Tibial nerve (tissue), 4 donors: ENCODE measurements at regions not wholly inside any gene's neighbourhood (a gene's known extent, or its start where the extent isn't known, plus 50 kb on each side); places are given as distances from the start of the nearest gene placed in this dataset.
"Not testable (repeated sequence)": the region's sequence is repeated elsewhere in the genome, so short reads cannot be mapped to it uniquely, and the experiment has no call there.

ENCODE experiments used
- DNase-seq, 2 donors: peaks; one replicate each; pipeline ENCODE4 v3.0.0-alpha.2; 2019; ENCODE audit warnings: low spot score in 2 of 2
- H3K27ac ChIP-seq, 4 donors: fragments of 200-600 bp; sonication (generic) in 3 of 4; one replicate each; pipeline ENCODE4 v1.5.1; 2017 to 2019; ENCODE audit warnings: mild to moderate bottlenecking in 1 of 4
- H3K27me3 ChIP-seq, 2 donors: fragments of 200-600 bp; sonication (generic) in 1 of 2; one replicate each; pipeline versions ENCODE4 v1.5.1 to v1.6.0; 2017 to 2019
- H3K36me3 ChIP-seq, 3 donors: fragments of 200-600 bp; sonication (generic); one replicate each; pipeline ENCODE4 v1.5.1; 2018 to 2019
- H3K4me1 ChIP-seq, 4 donors: fragments of 200-600 bp; sonication (generic) in 3 of 4; one replicate each; pipeline ENCODE4 v1.5.1; 2017 to 2019
- H3K4me3 ChIP-seq, 4 donors: fragments of 200-600 bp; sonication (generic) in 3 of 4; one replicate each; pipeline ENCODE4 v1.5.1; 2017 to 2019; ENCODE audit warnings: mild to moderate bottlenecking in 1 of 4, moderate library complexity in 1 of 4
- H3K9me3 ChIP-seq, 4 donors: fragments of 200-600 bp; sonication (generic) in 3 of 4; one replicate each; pipeline ENCODE4 v1.5.1; 2017 to 2019
- CTCF ChIP-seq, 5 experiments: fragments of 200-600 bp in 3 of 5; fragments of 450-650 bp in 2 of 5; sonication (generic) in 3 of 5; IDR thresholded peaks; one replicate each; pipeline ENCODE4 v1.5.1; 2016 to 2019; ENCODE audit warnings: antibody characterized with exemption in 5 of 5, mild to moderate bottlenecking in 3 of 5, moderate library complexity in 2 of 5
- EP300 ChIP-seq, 2 donors: sonication (generic); formaldehyde crosslinking; IDR thresholded peaks; one replicate each; pipeline ENCODE4 v1.6.1; 2017; ENCODE audit warnings: antibody characterized with exemption in 2 of 2, mild to moderate bottlenecking in 1 of 2
- POLR2A ChIP-seq, 2 donors: fragments of 450-650 bp; IDR thresholded peaks; one replicate each; pipeline ENCODE4 v1.6.1; 2017; ENCODE audit warnings: antibody characterized with exemption in 2 of 2, mild to moderate bottlenecking in 2 of 2, moderate library complexity in 2 of 2
- WGBS, 2 donors: methylation state at CpG; one replicate each; pipeline ENCODE4 v1.1.5; 2018; 5-methylcytosine and 5-hydroxymethylcytosine counted together

- Histone ChIP-seq H3K4me3 (no peak overlapping the region), H3K27ac (no peak overlapping the region), H3K27me3 (no peaks in the 10 kb centered on the region), H3K4me1 (no peaks in the 10 kb centered on the region), H3K9me3 (no peaks in the 10 kb centered on the region), H3K36me3 (no peaks in the 10 kb centered on the region)
- TF ChIP-seq POLR2A (IDR thresholded peaks at IDR 0.05) (no peak), CTCF (IDR thresholded peaks at IDR 0.05) (no peak), EP300 (IDR thresholded peaks at IDR 0.05) (no peak)
- no peak for DNase-seq
- 73 to 89% methylated on average over 4 of the region's 4 CpGs for WGBS, 2 donors
These were observed 418.2 kb downstream of the FAM72C start for GRCh38 chr1:143553627-143554026.

- H3K4me1 ChIP-seq, H3K36me3 ChIP-seq, H3K27me3 ChIP-seq, H3K9me3 ChIP-seq, H3K4me3 ChIP-seq, H3K27ac ChIP-seq, DNase-seq: not testable (repeated sequence)
These were observed 467.1 kb downstream of the FAM72C start for GRCh38 chr1:143504703-143505102.

- H3K27ac ChIP-seq, H3K27me3 ChIP-seq, H3K36me3 ChIP-seq, H3K9me3 ChIP-seq, H3K4me3 ChIP-seq, DNase-seq, H3K4me1 ChIP-seq: not testable (repeated sequence)
- no CpG with 5 or more reads among the region's 2 CpGs for WGBS, 2 donors
These were observed 467.7 kb downstream of the FAM72C start for GRCh38 chr1:143504080-143504479.

GRCh38 chr1:143503048-143503447 is 468.7 kb downstream of the FAM72C start:
- WGBS, 2 donors: 79 to 81% methylated on average over 2 of the region's 2 CpGs
- H3K36me3 ChIP-seq, H3K4me3 ChIP-seq, H3K4me1 ChIP-seq, H3K27ac ChIP-seq, H3K9me3 ChIP-seq, DNase-seq, H3K27me3 ChIP-seq: not testable (repeated sequence)

GRCh38 chr1:143502038-143502437 is 469.7 kb downstream of the FAM72C start:
- 70 to 72% methylated on average over 4 of the region's 4 CpGs for WGBS, 2 donors

GRCh38 chr1:143498059-143498749 is 473.6 kb downstream of the FAM72C start:
- 2 to 30% methylated on average over 45 to 54 of the region's 85 CpGs for WGBS, 2 donors
- not testable (repeated sequence) for H3K9me3 ChIP-seq, H3K36me3 ChIP-seq, H3K27ac ChIP-seq, DNase-seq
- Histone ChIP-seq H3K4me1 (peaks cover 0 to 12% (median 4%) of the 10 kb centered on the region in 4 donors), H3K4me3 (peak overlapping the region; percentile 7 to 44 (median 36)), H3K27me3 (peaks cover 0 to 17% of the 10 kb centered on the region in 2 donors)

More at GRCh38 chr1:143502038-143502437, 469.7 kb downstream of the FAM72C start:
- H3K27me3 ChIP-seq: peaks cover 0 to 14% of the 10 kb centered on the region in 2 donors
- DNase-seq, H3K9me3 ChIP-seq, H3K36me3 ChIP-seq, H3K27ac ChIP-seq, H3K4me3 ChIP-seq: not testable (repeated sequence)
- peaks cover 0 to 10% (median 4%) of the 10 kb centered on the region in 4 donors for H3K4me1 ChIP-seq

GRCh38 chr1:143497374-143497747 is 474.4 kb downstream of the FAM72C start:
- 2 to 19% methylated on average over 41 to 49 of the region's 50 CpGs for WGBS, 2 donors
- TF ChIP-seq POLR2A (IDR thresholded peaks at IDR 0.05): no peak
- TF ChIP-seq CTCF (IDR thresholded peaks at IDR 0.05): no peak
- TF ChIP-seq EP300 (IDR thresholded peaks at IDR 0.05): no peak
- Histone ChIP-seq H3K27ac (no peak overlapping the region), H3K36me3 (no peaks in the 10 kb centered on the region), H3K4me1 (peaks cover 0 to 12% (median 4%) of the 10 kb centered on the region in 4 donors), H3K9me3 (no peaks in the 10 kb centered on the region), H3K27me3 (peaks cover 0 to 17% of the 10 kb centered on the region in 2 donors), H3K4me3 (peak overlapping the region in 2 of 4 donors; percentile 30 to 44)
- DNase-seq: no peak

GRCh38 chr1:143496526-143497373 is 475.0 kb downstream of the FAM72C start:
- peaks cover 0 to 12% (median 4%) of the 10 kb centered on the region in 4 donors for H3K4me1 ChIP-seq
- not testable (repeated sequence) for H3K9me3 ChIP-seq, H3K36me3 ChIP-seq, H3K27ac ChIP-seq, DNase-seq
- H3K27me3 ChIP-seq: peaks cover 0 to 17% of the 10 kb centered on the region in 2 donors
- 17% methylated on average over 23 of the region's 37 CpGs; no CpG with 5 or more reads in 1 of the 2 donors for WGBS, 2 donors
- H3K4me3 ChIP-seq: peak overlapping the region in 2 of 4 donors; percentile 30 to 44
